ENCODE measurements at regions not wholly inside any gene's neighbourhood (a gene's known extent, or its start where the extent isn't known, plus 50 kb on each side); places are given as distances from the start of the nearest gene placed in this dataset.

DNA sequence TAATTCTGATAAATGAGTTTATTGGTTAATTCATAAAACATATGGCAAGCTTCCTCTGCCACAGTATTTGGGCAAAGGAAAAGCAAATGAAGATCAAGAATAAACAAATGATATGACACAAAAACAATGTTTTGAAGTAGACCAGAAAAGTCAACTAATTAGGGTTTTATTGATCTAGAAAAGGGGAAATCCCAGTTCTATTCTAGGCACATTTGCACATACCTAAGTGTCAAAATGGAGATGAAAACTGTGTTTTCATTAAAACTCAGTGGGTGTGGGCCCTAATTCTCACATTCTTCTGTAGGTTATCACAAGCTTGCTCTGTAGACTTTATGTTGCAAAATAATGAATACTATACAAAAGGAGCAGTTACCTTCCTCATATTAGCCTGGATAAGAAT lies 69.0 kb upstream of the TENT5A start:
- Histone ChIP-seq H3K27me3 (ENCODE audit: insufficient read depth, poor library complexity, severe bottlenecking) (no peaks in the 10 kb centered on the region), H3K4me3 (replicated peaks; ENCODE audit: insufficient read depth, low read length) (no peak overlapping the region), H3K27ac (replicated peaks) (no peak overlapping the region)
- DNase-seq (ENCODE audit: low read depth in 1 of 2, low spot score in 1 of 2): no peak
- TF ChIP-seq, protein P1, sequence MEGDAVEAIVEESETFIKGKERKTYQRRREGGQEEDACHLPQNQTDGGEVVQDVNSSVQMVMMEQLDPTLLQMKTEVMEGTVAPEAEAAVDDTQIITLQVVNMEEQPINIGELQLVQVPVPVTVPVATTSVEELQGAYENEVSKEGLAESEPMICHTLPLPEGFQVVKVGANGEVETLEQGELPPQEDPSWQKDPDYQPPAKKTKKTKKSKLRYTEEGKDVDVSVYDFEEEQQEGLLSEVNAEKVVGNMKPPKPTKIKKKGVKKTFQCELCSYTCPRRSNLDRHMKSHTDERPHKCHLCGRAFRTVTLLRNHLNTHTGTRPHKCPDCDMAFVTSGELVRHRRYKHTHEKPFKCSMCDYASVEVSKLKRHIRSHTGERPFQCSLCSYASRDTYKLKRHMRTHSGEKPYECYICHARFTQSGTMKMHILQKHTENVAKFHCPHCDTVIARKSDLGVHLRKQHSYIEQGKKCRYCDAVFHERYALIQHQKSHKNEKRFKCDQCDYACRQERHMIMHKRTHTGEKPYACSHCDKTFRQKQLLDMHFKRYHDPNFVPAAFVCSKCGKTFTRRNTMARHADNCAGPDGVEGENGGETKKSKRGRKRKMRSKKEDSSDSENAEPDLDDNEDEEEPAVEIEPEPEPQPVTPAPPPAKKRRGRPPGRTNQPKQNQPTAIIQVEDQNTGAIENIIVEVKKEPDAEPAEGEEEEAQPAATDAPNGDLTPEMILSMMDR (IDR thresholded peaks at IDR 0.05; ENCODE audit: insufficient read depth, low read length): no peak
- TF ChIP-seq POLR2AphosphoS5 (IDR thresholded peaks at IDR 0.05; ENCODE audit: low read depth): no peak
- TF ChIP-seq SPI1 (IDR thresholded peaks at IDR 0.05; ENCODE audit: borderline replicate concordance, low read depth): no peak
- no peak for TF ChIP-seq GABPA (IDR thresholded peaks at IDR 0.05; ENCODE audit: low read depth)

DNA sequence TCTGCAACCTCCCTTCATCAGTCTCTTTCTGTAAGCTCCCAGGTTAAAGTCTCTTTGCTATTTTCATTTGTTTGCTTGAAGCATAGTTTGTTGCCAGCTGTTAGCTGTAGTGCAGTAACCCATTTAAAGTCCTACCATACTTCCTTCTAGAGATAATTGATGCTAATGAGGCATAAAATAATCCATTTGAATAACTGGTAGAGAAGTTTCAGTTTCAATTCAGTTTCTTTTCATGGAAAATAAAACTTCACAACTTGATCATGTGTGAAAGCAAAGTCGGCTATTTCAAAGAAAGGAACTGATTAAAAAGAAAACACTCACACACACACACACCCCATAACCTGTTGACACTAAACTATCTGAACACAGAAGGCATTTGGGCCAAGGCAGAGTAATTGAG lies 68.5 kb upstream of the TENT5A start:
- DNase-seq (ENCODE audit: low read depth in 1 of 2, low spot score in 1 of 2): no peak
- H3K4me3 ChIP-seq (replicated peaks; ENCODE audit: insufficient read depth, low read length): no peak overlapping the region
- no peaks in the 10 kb centered on the region for H3K27me3 ChIP-seq (ENCODE audit: insufficient read depth, poor library complexity, severe bottlenecking)
- no peak overlapping the region for H3K27ac ChIP-seq (replicated peaks)
- TF ChIP-seq, protein P2, sequence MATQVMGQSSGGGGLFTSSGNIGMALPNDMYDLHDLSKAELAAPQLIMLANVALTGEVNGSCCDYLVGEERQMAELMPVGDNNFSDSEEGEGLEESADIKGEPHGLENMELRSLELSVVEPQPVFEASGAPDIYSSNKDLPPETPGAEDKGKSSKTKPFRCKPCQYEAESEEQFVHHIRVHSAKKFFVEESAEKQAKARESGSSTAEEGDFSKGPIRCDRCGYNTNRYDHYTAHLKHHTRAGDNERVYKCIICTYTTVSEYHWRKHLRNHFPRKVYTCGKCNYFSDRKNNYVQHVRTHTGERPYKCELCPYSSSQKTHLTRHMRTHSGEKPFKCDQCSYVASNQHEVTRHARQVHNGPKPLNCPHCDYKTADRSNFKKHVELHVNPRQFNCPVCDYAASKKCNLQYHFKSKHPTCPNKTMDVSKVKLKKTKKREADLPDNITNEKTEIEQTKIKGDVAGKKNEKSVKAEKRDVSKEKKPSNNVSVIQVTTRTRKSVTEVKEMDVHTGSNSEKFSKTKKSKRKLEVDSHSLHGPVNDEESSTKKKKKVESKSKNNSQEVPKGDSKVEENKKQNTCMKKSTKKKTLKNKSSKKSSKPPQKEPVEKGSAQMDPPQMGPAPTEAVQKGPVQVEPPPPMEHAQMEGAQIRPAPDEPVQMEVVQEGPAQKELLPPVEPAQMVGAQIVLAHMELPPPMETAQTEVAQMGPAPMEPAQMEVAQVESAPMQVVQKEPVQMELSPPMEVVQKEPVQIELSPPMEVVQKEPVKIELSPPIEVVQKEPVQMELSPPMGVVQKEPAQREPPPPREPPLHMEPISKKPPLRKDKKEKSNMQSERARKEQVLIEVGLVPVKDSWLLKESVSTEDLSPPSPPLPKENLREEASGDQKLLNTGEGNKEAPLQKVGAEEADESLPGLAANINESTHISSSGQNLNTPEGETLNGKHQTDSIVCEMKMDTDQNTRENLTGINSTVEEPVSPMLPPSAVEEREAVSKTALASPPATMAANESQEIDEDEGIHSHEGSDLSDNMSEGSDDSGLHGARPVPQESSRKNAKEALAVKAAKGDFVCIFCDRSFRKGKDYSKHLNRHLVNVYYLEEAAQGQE (IDR thresholded peaks at IDR 0.05; ENCODE audit: insufficient replicate concordance, low read depth): no peak
- TF ChIP-seq GABPA (IDR thresholded peaks at IDR 0.05; ENCODE audit: low read depth) (no peak), SPI1 (IDR thresholded peaks at IDR 0.05; ENCODE audit: borderline replicate concordance, low read depth) (no peak), POLR2AphosphoS5 (IDR thresholded peaks at IDR 0.05; ENCODE audit: low read depth) (no peak)
- TF ChIP-seq, protein P1 (IDR thresholded peaks at IDR 0.05; ENCODE audit: insufficient read depth, low read length): no peak

DNA sequence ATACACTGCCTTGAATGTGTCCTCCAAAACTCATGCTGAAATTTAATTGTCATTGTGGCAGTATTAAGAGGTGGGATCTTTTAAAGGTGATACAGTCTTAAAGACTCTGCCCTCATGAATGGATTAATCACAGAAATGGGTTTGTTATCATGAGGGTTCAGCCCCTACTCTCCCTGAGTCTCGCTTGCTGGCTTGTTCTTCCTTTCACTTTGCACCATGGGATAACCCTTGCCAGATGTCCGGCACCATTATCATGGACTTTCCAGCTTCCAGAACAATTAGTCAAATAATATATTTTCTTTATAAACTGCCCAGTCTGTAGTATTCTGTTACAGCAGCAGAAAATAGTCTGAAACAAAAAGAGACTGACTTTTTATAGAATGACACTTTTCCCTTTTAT lies 67.9 kb upstream of the TENT5A start:
- no peak for DNase-seq (ENCODE audit: low read depth in 1 of 2, low spot score in 1 of 2)
- Histone ChIP-seq H3K27ac (replicated peaks) (no peak overlapping the region), H3K4me3 (replicated peaks; ENCODE audit: insufficient read depth, low read length) (no peak overlapping the region), H3K27me3 (ENCODE audit: insufficient read depth, poor library complexity, severe bottlenecking) (no peaks in the 10 kb centered on the region)
- TF ChIP-seq POLR2AphosphoS5 (IDR thresholded peaks at IDR 0.05; ENCODE audit: low read depth) (no peak), SPI1 (IDR thresholded peaks at IDR 0.05; ENCODE audit: borderline replicate concordance, low read depth) (no peak), GABPA (IDR thresholded peaks at IDR 0.05; ENCODE audit: low read depth) (no peak)
- TF ChIP-seq, protein P1 (IDR thresholded peaks at IDR 0.05; ENCODE audit: insufficient read depth, low read length): no peak
- TF ChIP-seq, protein P2 (IDR thresholded peaks at IDR 0.05; ENCODE audit: insufficient replicate concordance, low read depth): no peak

DNA sequence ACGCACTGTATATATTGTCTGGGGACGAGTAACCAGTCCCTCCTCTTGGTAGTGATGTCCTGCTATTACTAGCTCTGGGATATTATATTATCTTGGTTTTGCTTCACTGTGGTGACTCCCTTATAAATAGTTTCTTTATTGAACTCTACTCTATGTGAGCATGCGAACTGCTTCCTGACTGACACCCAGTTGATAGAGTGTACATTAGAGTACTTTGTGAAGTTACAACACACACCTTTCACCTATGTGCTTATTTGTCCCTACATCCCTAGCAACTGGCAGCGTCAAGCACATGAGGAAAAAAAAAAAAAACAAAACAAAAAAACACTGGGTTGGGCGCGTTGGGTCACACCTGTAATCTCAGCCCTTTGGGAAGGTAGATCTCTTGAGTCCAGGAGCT lies 67.3 kb upstream of the TENT5A start:
- no peak overlapping the region for H3K4me3 ChIP-seq (replicated peaks; ENCODE audit: insufficient read depth, low read length)
- TF ChIP-seq, protein P1 (IDR thresholded peaks at IDR 0.05; ENCODE audit: insufficient read depth, low read length): no peak
- TF ChIP-seq, protein P2 (IDR thresholded peaks at IDR 0.05; ENCODE audit: insufficient replicate concordance, low read depth): no peak
- TF ChIP-seq GABPA (IDR thresholded peaks at IDR 0.05; ENCODE audit: low read depth): no peak
- TF ChIP-seq POLR2AphosphoS5 (IDR thresholded peaks at IDR 0.05; ENCODE audit: low read depth): no peak
- TF ChIP-seq SPI1 (IDR thresholded peaks at IDR 0.05; ENCODE audit: borderline replicate concordance, low read depth): no peak
- H3K27me3 ChIP-seq (ENCODE audit: insufficient read depth, poor library complexity, severe bottlenecking): no peaks in the 10 kb centered on the region
- DNase-seq (ENCODE audit: low read depth in 1 of 2, low spot score in 1 of 2): no peak
- H3K27ac ChIP-seq (replicated peaks): peak overlapping the region; percentile 76

Measured in HL-60 (cell line).